CD4-positive, alpha-beta T cell treated with Interleukin-4 for 1 hour (primary cell): ENCODE measurements at regions not wholly inside any gene's neighbourhood (a gene's known extent, or its start where the extent isn't known, plus 50 kb on each side); places are given as distances from the start of the nearest gene placed in this dataset.
"Not testable (repeated sequence)": the region's sequence is repeated elsewhere in the genome, so short reads cannot be mapped to it uniquely, and the experiment has no call there.

Source experiments
- DNase-seq, 2 donors: peaks; one replicate each; pipeline ENCODE4 v3.0.0-alpha.2; 2020 to 2022

- no peak for DNase-seq
Measured at GRCh38 chr6:10343320-10343719, 71.6 kb downstream of the TFAP2A start.

- DNase-seq: no peak
Measured at GRCh38 chr6:10341605-10342004, 73.3 kb downstream of the TFAP2A start.

DNA sequence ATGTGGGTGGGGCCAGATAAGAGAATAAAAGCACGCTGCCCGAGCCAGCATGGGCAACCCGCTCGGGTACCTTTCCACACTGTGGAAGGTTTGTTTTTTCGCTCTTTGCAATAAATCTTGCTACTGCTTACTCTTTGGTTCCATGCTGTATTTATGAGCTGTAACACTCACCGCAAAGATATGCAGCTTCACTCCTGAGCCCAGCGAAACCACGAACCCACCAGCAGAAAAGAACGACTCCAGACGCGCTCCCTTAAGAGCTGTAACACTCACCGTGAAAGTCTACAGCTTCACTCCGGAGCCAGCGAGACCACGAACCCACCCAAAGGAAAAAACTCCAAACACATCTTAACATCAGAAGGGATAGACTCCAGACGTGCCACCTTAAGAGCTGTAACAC is 76.7 kb downstream of the TFAP2A start:
- DNase-seq: no peak

- DNase-seq: not testable (repeated sequence)
Measured at GRCh38 chr6:10337376-10337775, 77.5 kb downstream of the TFAP2A start.

DNA sequence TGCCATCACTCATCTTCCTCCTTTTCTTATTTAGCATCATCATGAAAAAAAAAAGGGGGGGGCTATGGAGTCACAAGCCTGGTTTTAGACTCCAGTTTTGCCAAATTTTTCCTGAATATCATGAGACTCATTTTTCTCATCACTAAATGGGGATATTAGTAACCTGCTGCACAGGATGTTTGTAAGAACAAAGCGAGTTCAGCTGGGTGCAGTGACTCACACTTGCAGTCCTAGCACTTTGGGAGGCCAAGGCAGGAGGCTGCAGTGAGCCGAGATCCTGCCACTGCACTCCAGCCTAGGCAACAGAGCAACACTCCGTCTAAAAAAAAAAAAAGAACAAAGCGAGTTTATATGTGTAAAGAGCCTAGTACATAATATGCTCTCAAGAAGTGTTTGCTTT is 82.8 kb downstream of the TFAP2A start:
- no peak for DNase-seq

GRCh38 chr6:10331334-10331968 is 83.4 kb downstream of the TFAP2A start:
- DNase-seq: no peak

DNA sequence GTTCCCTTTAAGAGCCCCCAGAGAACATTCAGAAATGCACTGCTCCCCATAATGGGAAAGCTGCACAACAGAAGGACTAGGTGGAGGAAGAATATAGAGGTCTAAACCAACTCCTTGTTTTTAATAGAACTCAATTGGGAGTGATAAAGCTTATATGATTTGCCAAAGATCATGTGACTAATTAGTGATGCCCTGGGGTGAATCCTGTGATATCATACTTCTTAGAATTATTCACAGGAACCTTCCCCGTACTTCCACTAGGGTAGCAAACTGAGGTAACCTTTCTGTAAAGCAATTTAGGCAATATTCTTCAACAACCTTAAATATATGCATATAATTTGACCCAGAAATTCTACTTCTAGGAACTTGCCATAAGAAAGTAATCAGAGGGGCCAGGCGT is 84.4 kb downstream of the TFAP2A start:
- no peak for DNase-seq

- DNase-seq: no peak
Measured at GRCh38 chr6:10323018-10323417, 91.9 kb downstream of the TFAP2A start.

- DNase-seq: no peak
Measured at GRCh38 chr6:10320291-10320690, 94.6 kb downstream of the TFAP2A start.

- no peak for DNase-seq
Measured at GRCh38 chr6:10316373-10316721, 98.5 kb downstream of the TFAP2A start.

DNA sequence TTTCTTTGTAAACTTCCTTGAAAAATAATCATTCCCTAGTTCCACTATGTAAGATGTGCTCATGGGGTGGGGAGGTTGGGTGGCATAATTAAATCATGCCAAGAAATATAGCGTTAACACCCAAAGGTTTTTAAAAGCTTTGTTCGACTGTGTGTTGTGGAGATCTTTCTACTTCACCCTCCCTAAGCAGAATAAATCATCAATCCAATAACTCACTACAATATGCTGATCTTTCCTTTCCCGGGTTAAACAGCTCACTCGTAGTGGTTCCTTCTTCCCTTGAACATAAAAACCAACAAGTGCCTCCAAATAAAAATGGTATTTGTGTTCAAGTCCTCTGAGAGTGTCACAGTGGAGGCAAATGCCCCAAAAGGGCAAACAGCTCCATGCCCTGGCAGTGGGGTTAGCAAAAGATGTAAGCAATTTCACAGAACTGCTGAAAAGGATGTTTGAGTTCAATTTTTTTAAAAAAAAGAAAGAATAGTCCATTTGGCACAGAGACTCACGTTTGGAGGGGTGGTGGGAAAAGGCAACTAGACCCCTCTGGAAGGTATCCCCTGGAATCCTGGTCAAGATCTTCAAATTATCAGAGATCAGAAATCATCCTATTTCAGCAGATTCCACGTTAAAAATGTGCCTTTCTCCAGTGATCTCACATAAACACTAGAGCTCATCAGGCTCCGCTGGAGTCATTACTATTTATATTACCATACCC is 99.1 kb downstream of the TFAP2A start:
- no peak for DNase-seq

- no peak for DNase-seq
Measured at GRCh38 chr6:10315034-10315433, 99.8 kb downstream of the TFAP2A start.

GRCh38 chr6:10314163-10314955 is 100.5 kb downstream of the TFAP2A start:
- DNase-seq: no peak

DNA sequence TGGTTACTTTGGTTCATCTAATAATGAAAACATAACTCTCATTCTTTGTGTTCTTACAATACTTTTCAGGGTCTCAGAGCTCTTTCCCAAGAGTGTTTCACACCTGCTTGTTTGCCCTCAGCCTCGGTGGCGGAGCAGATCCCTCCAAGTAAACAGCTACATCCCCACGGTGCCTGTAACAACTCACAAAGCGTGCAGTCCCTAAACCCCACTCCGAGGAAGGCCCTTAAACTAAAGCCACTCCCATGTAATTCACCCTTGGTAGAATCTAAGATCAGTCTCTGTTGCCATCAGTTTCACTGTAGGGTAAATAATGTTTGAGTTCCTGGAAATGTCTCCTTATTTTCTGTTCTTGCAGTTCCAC is 101.1 kb downstream of the TFAP2A start:
- DNase-seq: no peak

DNA sequence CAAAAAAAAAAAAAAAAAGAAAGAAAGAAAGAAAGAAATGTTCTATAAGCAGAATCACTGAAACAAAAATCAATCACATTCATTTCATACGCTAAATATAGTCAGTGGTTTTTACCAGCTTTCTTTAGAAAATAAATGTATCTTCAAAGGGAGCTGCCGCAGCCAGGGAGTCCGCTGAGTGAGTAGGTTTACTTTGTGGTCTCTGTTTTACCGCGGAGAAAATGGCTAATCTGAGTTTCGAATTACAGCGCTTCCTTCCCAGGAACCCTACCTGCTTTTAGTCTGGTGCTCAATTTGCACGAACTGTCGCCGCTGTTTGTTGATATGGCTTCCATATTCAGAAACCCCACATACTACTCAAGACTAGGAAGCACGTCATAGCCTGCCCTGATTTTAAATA is 102.4 kb downstream of the TFAP2A start:
- no peak for DNase-seq

DNA sequence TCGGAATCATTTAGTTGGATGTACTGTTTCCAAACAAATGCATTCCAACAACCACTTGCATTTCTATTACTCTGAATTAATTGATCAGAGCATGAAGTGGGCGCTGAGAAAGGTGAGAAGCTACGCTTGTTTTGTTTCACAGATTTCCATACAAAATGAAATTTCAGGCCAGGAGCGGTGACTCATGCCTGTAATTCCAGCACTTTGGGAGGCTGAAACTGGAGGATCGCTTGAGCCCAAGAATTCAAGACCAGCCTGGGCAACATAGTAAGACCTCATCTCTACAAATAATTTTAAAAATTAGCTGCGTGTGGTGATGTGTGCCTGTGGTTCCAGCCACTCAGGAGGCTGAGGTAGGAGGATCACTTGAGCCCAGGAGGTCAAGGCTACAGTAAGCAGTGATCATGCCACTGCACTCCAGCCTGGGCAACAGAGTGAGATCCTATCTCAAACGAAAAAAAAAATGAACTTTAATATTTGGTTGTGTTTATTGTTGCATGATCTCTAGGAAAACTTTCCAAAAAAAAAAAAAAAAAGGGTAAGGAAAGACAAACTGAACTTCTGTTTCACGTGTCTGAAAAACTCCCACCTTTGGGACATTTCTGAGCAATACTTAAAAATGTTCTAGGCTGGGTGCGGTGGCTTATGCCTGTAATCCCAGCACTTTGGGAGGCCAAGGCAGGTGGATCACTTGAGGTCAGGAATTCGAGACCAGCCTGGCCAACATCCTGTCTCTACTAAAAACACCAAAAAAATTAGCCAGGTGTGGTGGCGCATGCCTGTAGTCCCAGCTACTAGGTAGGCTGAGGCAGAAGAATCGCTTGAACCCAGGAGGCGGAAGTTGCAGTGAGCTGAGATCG is 103.1 kb downstream of the TFAP2A start:
- DNase-seq: not testable (repeated sequence)

DNA sequence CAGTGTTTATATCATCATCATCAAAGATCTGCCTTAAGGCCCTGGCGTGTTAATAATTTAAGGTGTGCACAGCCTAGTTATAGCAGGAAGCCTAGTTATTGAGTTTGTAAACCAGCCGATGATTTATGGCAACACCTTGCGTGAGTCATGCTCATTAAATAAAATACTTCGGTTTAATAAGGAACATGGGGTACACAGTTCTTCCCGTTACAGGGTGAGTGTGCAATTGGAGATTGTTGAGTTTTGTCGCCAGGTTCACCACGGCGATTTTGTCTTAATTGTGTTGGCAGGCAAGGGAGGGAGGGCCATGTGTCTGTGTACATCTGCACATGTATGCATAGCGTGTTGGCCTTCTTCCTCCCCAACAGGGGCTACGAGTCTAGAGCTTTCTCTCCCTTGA is 104.0 kb downstream of the TFAP2A start:
- DNase-seq: no peak

GRCh38 chr6:10310330-10310653 is 104.6 kb downstream of the TFAP2A start:
- no peak for DNase-seq

GRCh38 chr6:10309457-10310329 is 105.2 kb downstream of the TFAP2A start:
- DNase-seq: no peak

DNA sequence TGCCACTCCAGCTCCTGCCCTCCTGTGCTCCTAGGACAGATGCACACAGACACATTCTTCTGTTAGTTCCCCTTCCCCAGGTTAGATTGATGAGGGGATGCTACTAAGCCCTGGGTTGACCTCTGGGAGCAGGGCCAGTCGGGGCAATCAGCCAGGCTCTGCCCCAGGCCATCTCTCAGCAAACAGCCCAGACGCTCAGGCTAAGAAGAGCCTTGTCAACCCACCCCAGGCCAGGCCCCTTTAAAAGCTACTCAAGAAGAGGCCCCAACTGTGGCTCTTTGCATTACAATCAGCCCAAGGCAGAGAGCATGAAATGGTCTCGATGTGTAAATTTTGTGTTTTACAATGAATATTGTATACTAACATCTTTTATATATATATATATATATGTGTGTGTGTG is 107.4 kb downstream of the TFAP2A start:
- no peak for DNase-seq

DNA sequence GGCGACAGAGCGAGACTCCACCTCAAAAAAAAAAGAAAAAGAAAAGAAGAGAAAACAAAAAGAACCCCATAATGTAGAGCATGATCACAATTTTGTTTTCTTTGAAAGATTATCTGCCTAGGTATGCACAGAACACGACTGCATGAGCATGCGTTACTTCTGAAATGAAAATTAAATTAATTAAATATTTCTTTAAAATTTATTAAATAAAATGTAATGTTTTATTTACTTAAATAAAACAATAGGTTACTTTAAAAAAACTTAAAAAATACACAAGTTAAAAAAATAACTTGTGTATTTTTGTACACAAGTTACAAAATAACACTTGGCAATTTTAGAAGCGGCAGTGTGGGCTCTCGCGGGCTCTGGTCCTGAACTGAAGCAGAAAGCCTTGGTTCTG is 107.8 kb downstream of the TFAP2A start:
- DNase-seq: no peak

DNA sequence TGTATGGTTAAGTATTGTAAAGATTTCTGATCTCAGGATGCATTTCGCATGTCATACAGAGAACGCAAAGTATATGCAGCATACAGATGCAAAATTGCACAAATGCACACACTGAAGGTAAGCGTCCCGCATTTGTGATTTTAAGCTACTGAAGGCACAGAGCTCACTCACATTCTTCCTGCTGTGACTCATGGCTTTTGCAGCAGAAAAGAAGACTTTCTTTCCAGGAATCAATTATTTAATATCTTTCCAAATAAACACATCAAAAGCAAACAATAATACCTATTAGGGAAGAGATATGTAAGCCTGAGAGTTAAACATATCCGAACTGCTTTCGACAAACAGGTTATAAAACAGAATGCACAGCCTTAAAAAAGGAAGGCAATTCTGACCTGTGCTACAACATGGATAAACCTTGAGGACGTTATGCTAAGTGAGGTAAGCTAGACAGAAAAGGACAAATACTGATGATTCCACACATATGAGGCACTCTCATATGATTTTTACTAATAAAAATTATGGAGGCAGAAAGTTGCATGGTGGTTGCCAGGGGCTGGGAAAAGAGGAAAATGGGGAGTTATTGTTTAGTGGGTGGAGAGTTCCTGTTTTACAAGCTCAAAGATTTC is 109.0 kb downstream of the TFAP2A start:
- DNase-seq: no peak
